Activated naive CD4-positive, alpha-beta T cell treated with anti-CD3 and anti-CD28 coated beads, Interleukin-2, amount 10 ng/mL, durations not matched to agents 7 days and 5 days (primary cell): ENCODE measurements at regions not wholly inside any gene's neighbourhood (a gene's known extent, or its start where the extent isn't known, plus 50 kb on each side); places are given as distances from the start of the nearest gene placed in this dataset.
"Not testable (repeated sequence)": the region's sequence is repeated elsewhere in the genome, so short reads cannot be mapped to it uniquely, and the experiment has no call there.

Experiments
- CTCF ChIA-PET: fragments of 350-600 bp; sonication (Branson Sonifier 250); formaldehyde crosslinking; loops from one replicate; lab custom pipeline; 2021; ENCODE audit warnings: antibody characterized with exemption; lab: Charles Lee
- DNase-seq: peaks from one replicate; pipeline ENCODE4 v3.0.0-alpha.2; 2020
- H3K27ac Mint-ChIP-seq: one replicate; pipeline ENCODE4 v1.8.0; 2021; ENCODE audit warnings: mild to moderate bottlenecking, moderate library complexity, mixed read lengths
- H3K27me3 Mint-ChIP-seq: one replicate; pipeline ENCODE4 v1.8.0; 2021; ENCODE audit warnings: mild to moderate bottlenecking, mixed read lengths
- H3K36me3 Mint-ChIP-seq: one replicate; pipeline ENCODE4 v1.8.0; 2021; ENCODE audit warnings: mixed read lengths
- H3K4me1 Mint-ChIP-seq: one replicate; pipeline ENCODE4 v1.8.0; 2021; ENCODE audit warnings: mixed read lengths
- H3K4me3 Mint-ChIP-seq: one replicate; pipeline ENCODE4 v1.8.0; 2021; ENCODE audit warnings: mild to moderate bottlenecking, moderate library complexity, mixed read lengths
- H3K9me3 Mint-ChIP-seq: one replicate; pipeline ENCODE4 v1.8.0; 2021; ENCODE audit warnings: mixed read lengths

DNA sequence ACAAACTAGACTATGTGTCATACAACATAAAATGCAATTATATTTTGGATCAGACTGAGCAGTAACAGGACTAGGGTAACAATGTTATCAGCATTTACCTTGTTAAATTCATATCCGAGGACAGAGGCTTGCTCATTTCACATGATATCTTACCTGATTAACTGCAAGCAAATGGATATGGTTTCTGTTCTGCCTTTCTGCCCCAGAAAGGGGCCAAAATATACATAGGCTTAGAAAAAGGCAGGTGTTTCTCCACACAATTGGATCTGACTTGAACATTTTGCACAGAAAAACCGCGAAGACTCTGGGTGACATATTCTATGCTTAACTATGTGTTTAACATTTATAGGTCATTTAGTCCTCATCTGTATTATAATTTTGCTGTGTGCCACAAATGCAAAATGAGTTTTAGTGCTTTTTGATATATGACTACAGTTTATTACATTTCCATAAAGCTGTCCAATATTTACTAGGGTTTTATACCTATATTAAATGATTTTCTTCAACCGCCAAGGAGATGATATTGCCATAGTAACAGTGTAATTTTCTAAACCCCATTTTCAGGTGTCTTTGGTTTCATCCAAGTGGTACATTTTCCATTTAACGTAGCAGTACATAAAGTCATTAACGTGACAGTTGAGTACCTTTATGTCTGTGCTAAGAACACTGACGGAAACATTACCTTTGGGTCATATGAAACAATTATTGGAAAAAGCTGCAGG is 249.3 kb upstream of the KRR1 start:
- no peak for DNase-seq
- CTCF ChIA-PET, result no interaction called here
- no peak overlapping the region for H3K27ac Mint-ChIP-seq
- H3K27me3 Mint-ChIP-seq, result no peaks in the 10 kb centered on the region
- H3K36me3 Mint-ChIP-seq, result no peaks in the 10 kb centered on the region
- no peak overlapping the region for H3K4me3 Mint-ChIP-seq
- no peaks in the 10 kb centered on the region for H3K4me1 Mint-ChIP-seq
- H3K9me3 Mint-ChIP-seq, result no peaks in the 10 kb centered on the region

DNA sequence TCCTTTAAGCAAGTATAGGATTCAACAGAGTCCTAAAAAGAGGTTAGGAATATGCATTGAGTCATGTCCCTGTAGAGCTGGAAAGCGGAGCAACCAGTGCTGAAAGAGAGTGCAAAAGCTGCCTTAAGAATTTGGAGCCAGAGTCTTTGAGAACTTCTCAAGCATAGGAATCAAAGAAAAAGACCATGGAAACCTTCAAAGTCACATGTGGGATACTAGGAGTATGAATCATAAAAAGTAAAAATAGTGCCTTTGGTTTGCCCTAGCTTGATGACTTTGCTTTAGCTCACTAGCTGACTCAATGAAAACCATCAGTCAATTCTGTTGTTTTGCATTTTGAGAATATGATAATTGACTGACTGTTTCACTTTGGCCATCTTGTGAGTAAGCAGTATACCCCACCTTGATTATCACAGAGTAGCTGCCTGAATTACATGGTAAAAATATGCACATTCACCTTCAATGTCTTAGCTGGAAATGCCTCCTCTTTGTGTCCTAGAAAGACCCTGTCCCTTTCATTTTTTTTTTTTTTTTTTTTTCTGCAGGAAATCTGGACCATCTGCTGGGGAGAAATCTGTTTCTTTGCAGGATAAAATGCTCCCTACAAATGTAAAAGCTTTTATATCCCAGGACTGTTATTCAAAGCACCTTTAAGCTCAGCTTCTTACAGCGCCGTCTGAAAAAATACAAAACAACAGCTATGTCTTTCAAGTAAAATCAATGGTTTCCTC is 248.6 kb upstream of the KRR1 start:
- no peak overlapping the region for H3K27ac Mint-ChIP-seq
- DNase-seq, result no peak
- CTCF ChIA-PET, result interaction anchor here (1.5 kb wide), 1 partner anchor 271 kb away, joined by 4 read pairs; the partner anchor contains the start of gene PHLDA1
- no peak overlapping the region for H3K4me3 Mint-ChIP-seq
- no peaks in the 10 kb centered on the region for H3K27me3 Mint-ChIP-seq
- H3K4me1 Mint-ChIP-seq, result peaks cover 4% of the 10 kb centered on the region
- H3K36me3 Mint-ChIP-seq, result no peaks in the 10 kb centered on the region
- H3K9me3 Mint-ChIP-seq, result no peaks in the 10 kb centered on the region

DNA sequence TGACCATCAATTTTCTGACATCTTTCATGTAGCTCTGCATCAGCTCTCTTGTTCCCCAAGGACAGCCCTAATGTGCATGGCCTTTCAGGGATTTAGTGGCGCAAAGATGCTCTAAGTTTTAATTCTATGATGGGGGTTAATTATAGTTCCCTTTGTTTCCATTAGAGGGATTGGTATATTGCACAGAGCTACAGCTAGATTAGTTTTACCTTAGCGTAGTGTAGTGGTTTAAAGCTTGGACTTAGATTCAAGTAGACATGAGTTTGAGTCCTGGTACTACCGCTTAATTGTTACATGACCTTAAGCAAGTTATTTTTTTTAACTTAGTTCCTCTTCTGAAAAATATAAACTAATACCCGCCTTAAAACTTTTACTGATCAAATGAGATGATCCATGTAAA is 247.8 kb upstream of the KRR1 start:
- no peaks in the 10 kb centered on the region for H3K9me3 Mint-ChIP-seq
- no peak for DNase-seq
- no peak overlapping the region for H3K27ac Mint-ChIP-seq
- CTCF ChIA-PET, result interaction anchor here (1.5 kb wide), 1 partner anchor 272 kb away, joined by 4 read pairs; the partner anchor contains the start of gene PHLDA1
- H3K4me3 Mint-ChIP-seq, result no peak overlapping the region
- H3K4me1 Mint-ChIP-seq, result peaks cover 11% of the 10 kb centered on the region
- no peaks in the 10 kb centered on the region for H3K36me3 Mint-ChIP-seq
- no peaks in the 10 kb centered on the region for H3K27me3 Mint-ChIP-seq

DNA sequence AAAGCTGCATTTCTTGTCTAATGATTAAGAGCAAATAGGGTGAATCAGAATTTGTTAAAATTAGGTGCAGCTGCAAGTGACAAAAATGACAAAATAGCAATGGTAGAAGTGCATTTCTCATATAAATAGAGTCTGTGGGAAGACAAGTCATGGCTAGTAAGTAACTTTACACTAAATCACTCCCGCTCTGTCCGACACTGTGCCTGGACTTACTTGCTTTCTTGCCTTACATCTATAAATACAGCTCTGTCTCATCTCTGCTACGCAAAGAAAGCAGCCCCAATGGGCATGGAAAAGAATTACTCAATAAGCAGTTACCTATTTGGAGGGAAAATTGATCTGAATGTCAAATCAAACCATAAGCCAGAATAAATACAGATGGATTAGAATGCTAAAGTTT is 245.4 kb upstream of the KRR1 start:
- Mint-ChIP-seq H3K36me3 (no peaks in the 10 kb centered on the region), H3K9me3 (no peaks in the 10 kb centered on the region), H3K4me1 (peaks cover 11% of the 10 kb centered on the region), H3K27ac (no peak overlapping the region), H3K27me3 (no peaks in the 10 kb centered on the region), H3K4me3 (no peak overlapping the region)
- DNase-seq, result no peak
- CTCF ChIA-PET, result no interaction called here

DNA sequence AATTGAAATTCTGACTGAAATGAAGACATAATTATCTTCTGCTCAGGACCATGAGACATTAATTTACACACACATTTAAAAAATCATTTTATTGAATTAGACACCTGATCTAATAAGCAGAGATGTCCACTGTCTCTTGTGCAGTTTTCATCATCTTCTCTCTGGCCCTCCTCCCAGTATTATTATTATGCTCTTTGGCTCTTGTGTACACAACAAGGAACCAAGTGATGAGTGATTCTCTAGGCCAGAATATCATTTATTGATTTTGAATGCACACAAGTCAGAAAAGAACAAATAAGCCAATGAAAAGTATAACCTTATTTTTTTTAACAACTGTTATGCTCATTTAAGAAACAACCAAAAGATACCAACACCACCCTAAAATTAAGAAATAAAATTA is 244.7 kb upstream of the KRR1 start:
- no peaks in the 10 kb centered on the region for H3K27me3 Mint-ChIP-seq
- no peak for DNase-seq
- H3K9me3 Mint-ChIP-seq, result no peaks in the 10 kb centered on the region
- H3K4me1 Mint-ChIP-seq, result peaks cover 11% of the 10 kb centered on the region
- CTCF ChIA-PET, result no interaction called here
- no peaks in the 10 kb centered on the region for H3K36me3 Mint-ChIP-seq
- H3K4me3 Mint-ChIP-seq, result no peak overlapping the region
- H3K27ac Mint-ChIP-seq, result no peak overlapping the region

DNA sequence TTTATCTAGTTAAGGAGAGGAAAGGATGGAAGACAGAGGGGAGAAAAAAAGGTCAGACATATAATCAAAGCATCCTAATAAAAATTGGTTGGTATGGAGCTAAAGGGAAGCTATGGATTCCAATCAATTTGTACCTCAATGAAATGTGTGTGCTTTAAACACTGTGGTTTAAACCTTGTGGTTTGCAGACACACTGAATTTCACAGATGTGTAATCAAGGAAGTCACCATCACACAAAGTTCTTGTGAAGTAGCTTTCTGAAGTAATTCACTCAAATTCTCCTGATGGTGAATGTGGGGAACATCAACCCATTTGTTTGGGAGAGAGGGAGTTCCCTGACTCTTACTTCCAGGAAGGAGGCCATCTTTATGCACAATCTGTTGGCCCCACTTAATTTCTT is 243.3 kb upstream of the KRR1 start:
- H3K27me3 Mint-ChIP-seq, result no peaks in the 10 kb centered on the region

DNA sequence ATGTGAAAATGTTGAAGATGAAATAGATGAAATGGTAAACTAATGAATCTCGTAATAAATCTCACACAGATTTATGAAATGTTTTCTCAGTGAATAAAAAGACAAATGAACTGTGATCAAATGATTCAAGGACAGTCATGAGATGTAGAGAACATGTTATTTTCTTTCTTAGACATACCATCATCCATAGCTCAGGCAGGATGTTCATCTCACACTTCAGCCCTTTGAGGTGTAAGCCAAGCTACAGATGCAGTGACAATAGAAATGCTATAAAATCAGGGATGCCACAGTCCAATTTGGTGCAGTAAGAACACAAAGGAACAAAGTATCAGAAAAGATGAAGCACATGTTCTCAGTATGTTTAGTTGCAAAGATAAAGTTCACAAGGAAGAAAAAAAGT is 242.7 kb upstream of the KRR1 start:
- no peaks in the 10 kb centered on the region for H3K36me3 Mint-ChIP-seq
- CTCF ChIA-PET, result interaction anchor here (1.2 kb wide), 1 partner anchor 283 kb away, joined by 3 read pairs; no protein-coding TSS in a partner anchor
- H3K27me3 Mint-ChIP-seq, result no peaks in the 10 kb centered on the region
- no peak overlapping the region for H3K27ac Mint-ChIP-seq
- H3K9me3 Mint-ChIP-seq, result no peaks in the 10 kb centered on the region
- no peak overlapping the region for H3K4me3 Mint-ChIP-seq
- peaks cover 11% of the 10 kb centered on the region for H3K4me1 Mint-ChIP-seq
- no peak for DNase-seq

More for the DNA sequence above, 243.3 kb upstream of the KRR1 start:
- CTCF ChIA-PET, result interaction anchor here (1.2 kb wide), 1 partner anchor 282 kb away, joined by 3 read pairs; no protein-coding TSS in a partner anchor
- Mint-ChIP-seq H3K27ac (no peak overlapping the region), H3K4me3 (no peak overlapping the region), H3K36me3 (no peaks in the 10 kb centered on the region), H3K9me3 (no peaks in the 10 kb centered on the region), H3K4me1 (peaks cover 11% of the 10 kb centered on the region)
- no peak for DNase-seq

DNA sequence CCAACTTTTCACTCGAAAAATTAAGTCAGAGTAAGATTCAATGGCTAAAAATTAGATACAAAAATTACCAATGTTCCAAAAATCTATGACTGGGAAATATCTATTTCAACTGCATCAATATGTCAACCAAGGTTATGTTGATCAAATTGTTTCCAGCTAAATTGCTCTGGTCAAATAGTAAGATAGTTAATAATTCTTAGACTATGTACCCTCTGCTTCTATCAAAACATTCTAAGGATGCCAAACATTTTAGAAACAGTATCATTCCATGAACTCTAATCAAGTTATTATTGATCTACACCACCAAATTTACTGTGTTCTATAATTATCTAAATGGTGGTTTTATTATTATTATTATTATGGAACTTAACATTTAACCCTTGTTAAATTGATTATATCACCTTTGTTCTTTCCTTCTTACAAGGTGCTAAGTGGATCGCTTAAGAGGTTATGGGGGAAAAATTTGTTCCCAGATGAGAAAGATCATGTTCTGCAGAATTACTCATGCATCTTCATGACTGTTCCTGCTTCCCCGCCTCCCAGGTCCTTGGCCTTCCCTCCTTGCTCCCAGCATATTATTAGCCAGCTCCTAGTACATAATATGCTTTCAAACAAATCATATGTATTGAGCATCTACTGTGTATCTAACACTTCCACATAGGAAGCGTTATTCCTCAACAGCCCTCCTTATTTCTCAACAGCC is 240.5 kb upstream of the KRR1 start:
- H3K27ac Mint-ChIP-seq, result no peak overlapping the region

DNA sequence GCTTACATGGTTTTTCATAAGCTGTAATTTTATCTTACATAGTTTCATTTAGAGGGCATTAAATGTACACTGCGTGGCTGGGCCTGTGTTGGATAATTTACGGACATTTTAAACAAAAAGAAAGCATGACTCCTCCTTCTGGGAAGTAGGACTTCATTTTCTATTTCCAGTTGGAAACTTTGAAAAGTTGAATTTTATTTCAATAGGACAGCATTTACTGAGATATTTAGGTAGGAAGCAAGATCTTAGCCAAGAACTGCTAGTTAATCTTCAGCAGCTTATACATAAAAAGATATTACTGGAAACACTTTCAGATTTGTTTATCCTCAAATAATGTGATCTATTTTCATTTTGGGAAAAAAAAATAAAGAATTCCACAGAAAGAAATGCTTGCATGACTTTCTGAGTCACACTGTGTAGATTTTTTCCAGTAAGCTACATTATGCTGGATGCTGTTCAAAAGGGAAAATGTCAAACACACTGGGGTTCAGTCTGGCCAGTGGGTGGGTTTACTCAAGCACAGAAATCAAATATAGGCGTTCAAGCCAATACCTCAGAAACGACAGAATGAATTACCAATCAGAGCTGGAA is 239.4 kb upstream of the KRR1 start:
- Mint-ChIP-seq H3K27ac (no peak overlapping the region), H3K4me3 (no peak overlapping the region), H3K27me3 (no peaks in the 10 kb centered on the region), H3K4me1 (peaks cover 11% of the 10 kb centered on the region), H3K36me3 (no peaks in the 10 kb centered on the region), H3K9me3 (no peaks in the 10 kb centered on the region)
- CTCF ChIA-PET, result interaction anchor here (1.4 kb wide), 2 partner anchors 12 to 17 kb away, joined by 3 read pairs; no protein-coding TSS in a partner anchor
- no peak for DNase-seq

More for the DNA sequence above, 240.5 kb upstream of the KRR1 start:
- H3K9me3 Mint-ChIP-seq, result no peaks in the 10 kb centered on the region
- no peaks in the 10 kb centered on the region for H3K36me3 Mint-ChIP-seq
- no peaks in the 10 kb centered on the region for H3K27me3 Mint-ChIP-seq
- CTCF ChIA-PET, result no interaction called here
- no peak for DNase-seq
- peaks cover 11% of the 10 kb centered on the region for H3K4me1 Mint-ChIP-seq
- no peak overlapping the region for H3K4me3 Mint-ChIP-seq

DNA sequence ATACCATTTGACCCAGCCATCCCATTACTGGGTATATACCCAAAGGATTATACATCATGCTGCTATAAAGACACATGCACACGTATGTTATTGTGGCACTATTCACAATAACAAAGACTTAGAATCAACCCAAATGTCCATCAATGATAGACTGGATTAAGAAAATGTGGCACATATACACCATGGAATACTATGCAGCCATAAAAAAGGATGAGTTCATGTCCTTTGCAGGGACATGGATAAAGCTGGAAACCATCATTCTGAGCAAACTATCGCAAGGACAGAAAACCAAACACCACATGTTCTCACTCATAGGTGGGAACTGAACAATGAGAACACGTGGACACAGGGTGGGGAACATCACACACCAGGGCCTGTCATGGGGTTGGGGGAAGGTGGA is 237.6 kb upstream of the KRR1 start:
- H3K9me3 Mint-ChIP-seq, DNase-seq, H3K36me3 Mint-ChIP-seq, H3K4me3 Mint-ChIP-seq, H3K27ac Mint-ChIP-seq, CTCF ChIA-PET, H3K4me1 Mint-ChIP-seq: not testable (repeated sequence)
- H3K27me3 Mint-ChIP-seq, result peaks cover 14% of the 10 kb centered on the region

DNA sequence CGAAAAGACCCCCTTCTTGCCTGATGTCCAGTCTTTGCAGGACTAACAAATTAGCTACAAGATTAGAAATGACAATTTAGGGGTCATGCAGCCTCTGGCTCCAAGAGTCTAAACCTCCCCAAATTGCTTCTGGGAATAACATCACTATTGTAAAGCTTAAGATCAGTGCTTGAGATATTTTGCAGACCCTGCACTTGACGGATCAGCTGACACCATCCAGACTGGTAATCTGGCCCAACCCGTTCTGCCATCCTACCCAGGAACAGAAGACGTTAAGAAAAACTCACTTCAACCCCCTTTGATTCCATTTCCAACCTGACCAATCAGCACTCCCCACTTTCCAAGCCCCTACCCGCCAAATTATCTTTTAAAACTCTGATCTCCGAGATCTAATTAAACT is 236.7 kb upstream of the KRR1 start:
- CTCF ChIA-PET, result no interaction called here
- no peak overlapping the region for H3K27ac Mint-ChIP-seq
- H3K4me3 Mint-ChIP-seq, result no peak overlapping the region
- peaks cover 14% of the 10 kb centered on the region for H3K27me3 Mint-ChIP-seq
- no peak for DNase-seq
- no peaks in the 10 kb centered on the region for H3K9me3 Mint-ChIP-seq
- no peaks in the 10 kb centered on the region for H3K36me3 Mint-ChIP-seq
- no peaks in the 10 kb centered on the region for H3K4me1 Mint-ChIP-seq

DNA sequence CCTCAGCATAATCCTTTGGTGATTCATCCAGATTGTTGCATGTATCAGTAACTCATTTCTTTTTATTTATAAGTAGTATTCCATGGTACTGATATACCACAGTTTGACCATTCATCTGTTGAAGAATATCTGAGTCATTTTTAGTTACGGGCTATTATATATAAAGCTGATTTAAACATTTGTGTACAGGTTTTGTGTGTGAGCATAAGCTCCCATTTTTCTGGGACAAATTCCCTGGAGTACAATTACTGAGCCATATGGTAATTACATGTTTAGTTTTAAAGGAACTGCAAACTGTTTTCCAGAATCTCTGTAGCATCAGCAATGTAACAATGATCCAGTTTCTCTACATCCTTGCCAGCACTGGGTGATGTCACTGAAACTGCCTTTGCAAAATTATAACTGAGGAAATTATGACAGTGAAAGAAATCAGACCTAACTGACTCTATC is 236.2 kb upstream of the KRR1 start:
- Mint-ChIP-seq H3K27me3 (peaks cover 14% of the 10 kb centered on the region), H3K9me3 (no peaks in the 10 kb centered on the region), H3K27ac (no peak overlapping the region), H3K36me3 (no peaks in the 10 kb centered on the region), H3K4me1 (no peaks in the 10 kb centered on the region), H3K4me3 (no peak overlapping the region)
- no peak for DNase-seq
- CTCF ChIA-PET, result no interaction called here

DNA sequence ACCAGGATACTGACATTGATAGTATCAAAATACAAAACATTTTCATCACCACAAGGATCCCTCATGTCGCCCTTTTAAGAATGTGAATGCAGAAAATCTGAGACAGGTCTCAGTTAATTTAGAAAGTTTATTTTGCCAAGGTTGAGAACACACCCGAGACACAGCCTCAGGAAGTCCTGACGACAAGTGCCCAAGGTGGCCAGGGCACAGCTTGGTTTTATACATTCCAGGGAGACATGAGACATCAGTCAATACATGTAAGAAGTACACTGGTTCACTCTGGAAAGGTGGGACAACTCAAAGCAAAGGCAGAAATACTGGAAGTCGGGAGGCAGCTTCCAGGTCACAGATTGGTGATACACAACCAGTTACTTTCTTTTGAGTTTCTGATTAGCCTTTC is 235.2 kb upstream of the KRR1 start:
- Mint-ChIP-seq H3K36me3 (no peaks in the 10 kb centered on the region), H3K9me3 (no peaks in the 10 kb centered on the region), H3K4me3 (no peak overlapping the region), H3K27ac (no peak overlapping the region), H3K27me3 (peaks cover 14% of the 10 kb centered on the region), H3K4me1 (no peaks in the 10 kb centered on the region)
- CTCF ChIA-PET, result no interaction called here
- DNase-seq, result no peak

DNA sequence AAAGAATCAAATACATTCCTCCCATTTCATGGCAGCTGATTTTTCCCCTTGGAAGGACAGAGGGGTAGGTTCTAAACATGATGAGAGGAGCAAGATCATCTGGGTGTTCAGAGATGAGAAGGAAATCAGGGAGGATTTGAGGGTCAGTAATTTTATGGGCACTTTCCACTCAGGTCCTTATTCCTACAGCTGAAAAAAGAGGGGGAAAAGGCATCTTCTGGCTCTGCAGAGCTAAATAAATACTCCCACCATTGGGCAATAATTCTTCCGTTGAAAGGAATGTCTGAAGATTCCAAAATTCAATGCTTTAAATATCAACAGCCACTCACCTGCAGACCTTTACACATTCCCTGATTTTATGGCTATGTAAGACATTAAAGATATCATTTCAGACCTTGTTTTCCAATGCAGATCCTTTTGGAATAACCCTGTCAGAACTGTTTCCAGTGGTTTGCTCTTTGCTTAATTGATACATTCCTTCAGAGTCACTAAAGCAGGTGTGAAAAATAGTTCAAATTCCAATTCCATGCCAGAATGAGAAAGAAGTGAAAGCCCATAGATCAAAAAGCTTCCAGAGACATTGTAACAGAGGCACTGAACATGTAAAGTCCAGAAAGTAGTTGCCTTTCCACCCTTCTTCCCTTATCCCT is 233.3 kb upstream of the KRR1 start:
- H3K36me3 Mint-ChIP-seq, result no peaks in the 10 kb centered on the region
- CTCF ChIA-PET, result no interaction called here

More for the DNA sequence above, 233.3 kb upstream of the KRR1 start:
- DNase-seq, result no peak
- no peaks in the 10 kb centered on the region for H3K4me1 Mint-ChIP-seq
- H3K27ac Mint-ChIP-seq, result no peak overlapping the region
- H3K9me3 Mint-ChIP-seq, result no peaks in the 10 kb centered on the region
- H3K27me3 Mint-ChIP-seq, result peaks cover 20% of the 10 kb centered on the region
- no peak overlapping the region for H3K4me3 Mint-ChIP-seq
